Stimulated activated CD4-positive, alpha-beta T cell treated with anti-CD3 and anti-CD28 coated beads, Interleukin-1b, Interleukin-23, amount 100 ng/mL, for 4 hours (primary cell): ENCODE measurements at regions not wholly inside any gene's neighbourhood (a gene's known extent, or its start where the extent isn't known, plus 50 kb on each side); places are given as distances from the start of the nearest gene placed in this dataset.
"Not testable (repeated sequence)": the region's sequence is repeated elsewhere in the genome, so short reads cannot be mapped to it uniquely, and the experiment has no call there.

ENCODE experiments used
- DNase-seq, 2 donors: peaks; one replicate each; pipeline ENCODE4 v3.0.0-alpha.2; 2020; ENCODE audit warnings: low read depth in 2 of 2

DNA sequence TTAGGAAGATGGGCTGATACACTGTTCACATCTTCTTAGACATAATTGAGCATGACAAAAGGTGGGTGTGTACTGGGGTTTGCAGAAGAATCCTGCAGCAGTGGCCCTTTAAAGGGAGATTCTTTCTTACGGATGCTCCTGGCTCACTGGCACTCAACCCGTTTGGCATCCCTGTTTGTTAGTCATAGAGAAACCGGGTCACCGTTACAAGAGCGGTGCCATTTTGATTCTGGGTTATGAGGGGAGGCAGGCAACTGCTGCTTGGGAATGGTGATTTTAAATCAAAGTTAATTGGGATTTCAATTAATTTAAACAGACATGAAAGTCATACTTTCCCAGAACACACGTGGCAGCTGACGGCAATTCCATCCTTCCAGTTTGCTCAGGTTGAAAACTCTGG lies 245.8 kb downstream of the AACS start:
- no peak for DNase-seq

DNA sequence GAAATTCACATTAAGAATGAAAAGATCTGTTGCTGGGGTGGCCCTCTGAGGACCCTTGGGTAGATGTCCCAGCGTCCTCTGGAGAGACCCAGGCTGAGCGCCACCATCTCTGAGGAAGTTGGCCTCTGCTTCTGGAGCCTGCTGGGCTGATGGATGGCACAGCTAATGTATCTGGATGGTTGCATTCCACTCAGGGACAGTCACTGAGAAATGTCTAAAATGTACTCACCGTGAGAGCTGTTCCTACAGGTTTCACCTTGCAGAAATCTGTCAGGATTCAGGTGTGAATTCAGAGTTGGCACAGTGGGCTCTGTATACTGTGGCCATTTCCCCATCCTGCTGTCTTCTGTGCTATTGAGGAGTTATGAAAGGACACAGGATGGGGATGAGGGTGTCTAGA lies 247.2 kb downstream of the AACS start:
- no peak for DNase-seq

DNA sequence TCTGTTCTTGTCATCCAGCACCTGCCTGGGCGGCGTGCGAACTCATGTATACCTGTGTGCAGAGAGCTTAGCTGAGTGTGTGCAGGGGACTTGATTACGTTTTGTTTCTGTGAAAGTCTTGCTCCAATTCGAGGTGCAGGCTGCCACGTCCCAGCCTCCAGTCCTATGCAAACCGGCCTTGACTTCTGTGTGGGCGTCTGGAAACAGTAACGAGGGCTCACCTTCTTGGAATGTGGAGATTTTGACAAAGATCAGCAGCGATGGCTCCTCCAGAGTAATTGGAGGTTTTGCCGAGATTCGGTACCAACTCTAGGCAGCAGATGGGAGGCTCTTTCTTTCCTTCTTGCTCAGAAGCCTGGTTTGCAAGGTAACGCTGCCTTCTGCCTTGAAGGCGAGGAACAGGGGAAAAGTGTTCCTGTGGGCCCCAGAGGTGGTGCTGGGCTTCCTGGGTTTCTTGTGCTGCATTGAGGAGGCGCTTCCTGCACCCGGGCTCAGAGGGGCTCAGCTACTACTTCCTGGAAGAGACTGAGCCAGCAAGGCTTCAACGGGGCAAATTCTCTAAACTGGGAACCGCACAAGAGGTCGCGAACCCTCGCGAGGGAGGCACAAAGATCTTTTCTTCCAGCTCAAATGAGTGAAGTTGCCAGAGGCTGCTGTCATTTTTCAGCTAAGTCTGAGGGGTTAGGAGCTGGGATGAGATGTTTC lies 249.0 kb downstream of the AACS start:
- DNase-seq, result no peak

DNA sequence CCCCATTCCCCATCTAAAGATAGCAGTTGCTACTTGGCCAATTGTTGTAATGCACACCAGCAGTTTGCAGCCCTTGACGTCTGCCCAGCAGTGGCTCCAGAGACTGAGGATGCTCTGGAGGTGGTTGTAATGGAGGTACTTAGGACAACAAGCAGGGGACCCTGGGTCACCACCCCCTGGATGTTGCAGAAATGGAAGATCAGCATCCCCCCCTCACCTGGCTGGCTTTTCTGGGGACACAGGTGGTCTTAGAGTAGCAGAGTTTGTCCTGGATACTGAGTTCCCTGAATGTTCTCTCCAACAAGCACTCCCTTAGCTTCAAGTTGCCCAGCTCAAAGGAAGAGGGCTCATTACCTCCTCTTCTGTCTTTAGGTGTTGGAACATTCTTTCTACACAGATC lies 250.5 kb downstream of the AACS start:
- no peak for DNase-seq

DNA sequence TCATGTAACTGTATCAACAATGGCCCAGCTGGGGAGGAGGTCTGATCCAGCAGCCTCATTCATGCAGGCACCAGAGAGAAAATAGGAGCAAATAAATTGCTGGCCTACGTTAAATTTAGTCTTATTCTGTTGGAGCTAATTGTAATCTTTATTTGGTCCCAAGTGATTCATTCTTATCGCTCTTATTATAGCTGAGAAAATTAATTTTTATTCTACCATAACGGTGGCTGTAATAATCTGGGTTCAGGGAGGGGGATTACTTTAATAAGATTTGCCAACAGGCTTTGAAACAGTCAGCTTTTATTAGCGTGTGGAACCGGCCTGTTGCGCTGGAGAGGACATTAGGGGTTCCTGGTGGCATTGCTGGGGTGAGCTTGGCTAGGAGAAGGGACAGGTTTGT lies 254.9 kb downstream of the AACS start:
- no peak for DNase-seq

DNA sequence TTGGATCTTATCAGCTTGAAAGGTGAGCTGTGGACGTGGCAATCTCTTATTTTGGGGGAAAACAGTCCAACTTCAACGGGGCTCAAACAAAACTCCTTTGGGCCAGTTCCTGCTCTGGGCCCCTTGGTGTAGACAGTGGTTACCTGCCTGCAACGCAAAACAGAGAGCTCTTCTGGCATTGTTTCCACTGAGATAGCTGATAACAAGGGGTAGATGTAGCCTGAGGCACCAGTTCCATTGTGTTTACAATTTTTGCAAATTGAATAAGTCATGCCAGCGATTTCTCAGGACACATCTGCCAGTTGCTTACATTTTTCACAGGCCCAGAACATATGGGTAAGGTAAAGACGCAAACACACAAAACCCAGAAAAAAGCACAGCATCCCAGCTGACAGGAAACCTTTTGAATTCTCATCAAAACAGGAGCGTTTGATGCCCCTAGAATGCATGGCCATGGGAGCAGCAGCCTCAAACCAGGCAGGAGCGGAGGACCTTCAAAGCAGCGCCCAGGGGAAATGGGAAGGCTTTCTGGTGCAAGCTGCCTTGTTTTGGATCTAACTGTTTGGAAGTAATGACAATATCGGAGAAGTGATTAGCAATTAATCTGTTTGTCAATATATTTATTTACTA lies 259.7 kb downstream of the AACS start:
- DNase-seq, result no peak

DNA sequence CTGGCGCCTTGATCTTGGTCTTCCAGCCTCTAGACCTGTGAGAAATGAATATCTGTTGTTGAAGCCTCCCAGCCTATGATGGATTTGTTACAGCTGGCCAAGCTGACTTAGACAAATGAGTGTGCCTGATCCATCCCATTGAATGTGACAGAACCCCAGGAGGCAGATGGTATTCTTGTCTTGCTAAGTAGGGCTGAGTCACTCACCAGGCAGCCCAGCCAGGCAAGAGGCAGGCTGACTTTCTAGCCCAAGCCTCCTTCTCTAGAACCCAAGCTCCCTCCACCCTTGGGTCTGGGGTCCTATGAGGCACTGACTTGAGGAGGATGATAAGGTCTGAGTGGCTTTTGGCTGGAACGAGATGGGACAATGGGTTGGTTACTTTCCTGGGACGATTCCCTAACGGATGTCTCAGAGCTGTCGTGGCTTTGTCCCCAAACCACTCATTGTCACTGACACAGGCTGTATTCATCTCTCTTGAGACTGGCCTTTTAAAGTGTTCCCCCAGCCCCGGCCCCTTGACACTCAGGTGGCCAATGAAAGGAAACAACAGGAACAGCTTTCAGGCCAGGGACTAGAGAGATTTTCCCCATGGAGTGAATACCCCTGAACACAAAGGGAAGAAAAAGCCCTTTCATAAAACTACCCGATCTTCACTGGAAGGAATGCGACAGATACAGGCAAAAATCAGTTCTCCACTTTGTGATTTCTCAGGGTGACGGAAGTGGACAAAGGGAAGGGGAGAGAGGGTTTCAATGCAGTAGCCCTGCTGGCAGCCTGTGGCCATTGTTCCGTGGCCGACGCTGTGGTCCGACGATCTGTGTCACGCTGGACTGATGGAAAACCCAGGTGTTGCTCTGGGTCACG lies 264.2 kb downstream of the AACS start:
- no peak for DNase-seq

DNA sequence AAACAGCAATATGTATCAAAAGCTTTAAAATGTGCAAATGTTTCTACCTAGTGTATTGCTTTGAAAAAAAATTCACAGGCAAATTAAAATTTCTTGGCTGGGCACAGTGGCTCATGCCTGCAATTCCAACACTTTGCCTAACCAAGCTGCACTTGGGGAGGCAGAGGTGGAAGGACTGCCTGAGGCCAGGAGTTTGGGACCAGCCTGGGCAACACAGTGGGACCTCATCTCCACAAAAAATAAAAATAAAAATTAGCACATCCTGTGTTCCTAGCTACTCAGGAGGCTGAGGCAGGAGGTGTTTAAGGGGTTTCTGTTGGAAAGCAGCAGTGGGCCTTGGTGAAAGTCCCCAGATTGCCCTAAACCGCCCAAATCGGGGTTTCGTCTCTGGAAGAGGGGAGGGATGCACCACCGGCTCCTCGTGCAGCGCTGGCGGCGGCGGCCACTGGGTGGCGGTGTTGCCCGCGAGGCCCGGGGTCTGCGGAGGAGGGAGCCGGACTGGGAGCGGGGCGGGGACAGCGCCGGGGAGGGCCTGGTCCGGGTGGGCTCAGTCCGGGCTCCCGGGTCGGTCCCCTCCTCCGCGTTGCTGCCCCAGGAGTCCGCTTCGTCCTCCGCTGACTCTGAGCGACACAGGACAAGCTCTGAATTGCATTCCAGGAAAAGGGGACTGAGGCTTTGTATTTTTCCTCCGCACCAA lies 265.6 kb downstream of the AACS start:
- peak; percentile 4 to 43 for DNase-seq

DNA sequence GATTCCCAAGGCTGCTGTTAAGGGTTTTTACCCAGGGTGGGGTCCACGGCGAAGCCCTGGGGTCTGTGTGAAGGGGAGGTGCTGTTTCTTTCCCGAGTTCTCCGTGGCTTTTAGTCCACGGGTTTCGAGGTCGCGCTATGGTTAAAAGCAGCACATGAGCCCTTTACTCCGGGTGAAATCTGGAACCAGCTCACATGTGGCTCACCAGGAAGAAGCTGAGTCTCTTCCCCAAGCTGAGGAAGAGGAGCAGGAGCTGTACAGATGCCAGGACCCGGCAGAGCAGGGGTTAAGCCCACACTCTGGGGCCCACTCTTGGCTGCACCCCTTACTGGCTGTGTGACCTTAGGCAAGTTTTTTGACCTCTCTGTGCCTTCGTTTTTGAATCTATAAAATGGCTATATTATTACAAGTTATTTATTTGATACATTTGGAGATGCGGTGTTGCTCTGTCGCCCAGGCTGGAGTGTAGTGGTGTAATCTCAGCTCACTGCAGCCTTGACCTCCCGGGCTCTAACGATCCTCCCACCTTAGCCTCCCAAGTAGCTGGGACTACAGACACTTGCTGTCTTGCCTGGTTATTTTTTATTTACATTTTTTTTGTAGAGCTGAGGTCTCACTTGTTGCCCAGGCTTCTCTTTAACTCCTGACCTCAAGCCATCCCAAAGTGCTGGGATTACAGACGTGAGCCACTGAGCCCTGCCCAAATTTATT lies 266.3 kb downstream of the AACS start:
- DNase-seq, result no peak

DNA sequence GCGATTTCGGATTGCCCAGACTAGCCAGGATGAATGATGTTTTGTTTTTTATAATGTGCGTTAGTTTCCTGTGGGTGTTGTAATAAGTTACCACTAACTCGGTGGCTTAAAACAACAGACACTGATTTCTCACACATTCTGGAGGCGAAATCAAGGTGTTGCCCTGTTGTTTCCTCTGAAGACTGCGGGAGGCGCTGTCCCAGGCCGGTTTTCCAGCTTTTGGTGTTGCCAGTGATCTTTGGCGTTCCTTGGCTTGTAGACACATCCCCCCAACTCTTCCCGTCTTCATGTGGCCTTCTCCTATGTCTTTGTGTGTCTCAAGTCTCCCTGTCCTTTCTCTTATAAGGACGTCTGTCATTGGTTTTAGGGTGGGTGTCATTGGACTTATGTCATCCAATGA lies 267.7 kb downstream of the AACS start:
- no peak for DNase-seq

DNA sequence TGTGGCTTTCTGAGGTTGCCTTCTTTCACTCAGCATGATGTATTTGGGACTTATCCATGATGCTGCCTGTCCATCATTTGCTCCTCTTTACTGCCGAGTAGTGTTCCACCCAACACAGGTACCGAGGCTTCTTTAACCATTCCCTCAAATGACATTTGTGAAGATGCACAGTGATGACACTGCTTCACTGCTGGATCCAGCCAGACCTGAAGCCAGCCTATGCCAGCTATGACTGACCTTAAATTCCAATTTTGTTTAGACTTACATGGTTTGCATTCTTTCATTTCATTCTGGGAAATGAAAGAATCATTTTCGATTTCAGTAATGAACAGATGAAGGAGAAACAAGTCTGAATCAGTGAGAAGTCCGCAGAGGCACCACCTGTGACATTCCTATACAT lies 271.0 kb downstream of the AACS start:
- DNase-seq, result no peak

DNA sequence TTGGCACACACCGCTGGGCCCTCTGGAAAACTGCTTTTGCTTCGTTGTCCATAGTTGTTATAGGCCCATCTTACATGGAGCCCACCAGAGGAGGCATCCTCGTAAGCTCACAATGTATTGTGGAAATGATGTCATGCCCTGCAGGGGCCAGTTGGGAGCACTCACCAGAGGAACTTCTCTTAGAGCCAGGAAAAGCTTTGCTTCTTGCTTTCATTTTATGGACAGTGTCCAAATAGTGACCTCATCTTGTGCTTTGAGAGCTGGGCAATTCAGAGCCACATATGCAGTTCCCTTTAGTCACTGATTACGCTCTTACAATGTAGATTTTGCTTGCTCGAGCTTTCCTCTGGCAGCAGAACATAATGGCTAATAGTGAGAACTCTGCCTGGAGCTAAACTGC lies 275.6 kb downstream of the AACS start:
- DNase-seq, result no peak

DNA sequence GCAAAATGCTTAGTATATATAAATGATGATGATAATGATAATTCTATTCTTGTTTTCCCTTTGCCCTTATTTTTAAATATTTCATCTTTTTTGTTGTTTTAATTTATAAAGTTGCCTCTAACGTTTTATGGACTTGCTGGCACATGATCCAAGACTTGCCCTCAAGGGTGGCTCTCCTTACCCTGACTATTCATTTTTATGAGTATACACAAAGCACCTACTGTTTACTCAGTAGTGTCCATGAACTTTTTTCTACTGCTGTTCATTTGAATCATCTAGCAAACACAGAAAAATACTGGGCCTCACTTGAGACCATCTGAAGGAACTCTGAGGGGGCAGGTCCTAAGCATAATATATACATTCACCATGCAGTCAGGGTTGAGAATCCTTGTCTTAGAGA lies 276.2 kb downstream of the AACS start:
- no peak for DNase-seq

DNA sequence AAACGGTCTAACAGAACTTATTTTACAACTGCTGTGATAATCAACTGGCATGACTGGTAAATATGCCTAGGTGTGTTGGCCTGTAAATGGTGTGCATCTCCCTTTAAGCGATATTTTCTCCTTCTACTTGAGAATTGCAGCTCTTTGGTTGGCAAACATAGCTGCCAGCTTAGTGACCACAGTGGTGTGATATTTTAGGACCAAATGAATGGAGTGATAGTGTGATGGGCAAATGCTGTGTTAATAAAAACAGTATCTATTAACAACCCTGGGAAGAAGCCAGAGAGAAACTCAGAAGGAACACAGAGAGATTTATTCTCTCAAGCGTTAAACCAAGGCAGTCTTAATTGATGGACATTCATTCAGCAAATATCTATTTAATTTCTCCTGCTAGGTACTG lies 278.4 kb downstream of the AACS start:
- no peak for DNase-seq

DNA sequence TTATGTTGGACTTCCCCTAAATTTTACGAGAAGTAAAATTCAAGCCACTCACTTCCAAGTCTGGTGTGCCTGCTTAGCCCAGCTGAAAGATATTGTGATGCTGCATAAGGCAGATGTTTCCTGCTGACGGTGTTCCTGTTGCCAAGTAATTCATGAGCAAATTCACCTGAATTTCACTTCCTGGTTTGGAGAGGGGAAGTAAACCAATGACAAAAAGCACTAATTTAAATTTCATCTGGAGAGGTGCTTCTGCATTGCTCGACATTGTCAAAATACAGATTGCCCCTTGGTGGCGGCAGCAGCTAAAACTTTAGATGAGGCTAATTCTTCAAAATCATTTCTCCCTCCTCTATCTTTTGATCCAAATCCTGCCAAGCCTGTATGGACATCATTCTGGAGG lies 281.1 kb downstream of the AACS start:
- DNase-seq, result no peak

DNA sequence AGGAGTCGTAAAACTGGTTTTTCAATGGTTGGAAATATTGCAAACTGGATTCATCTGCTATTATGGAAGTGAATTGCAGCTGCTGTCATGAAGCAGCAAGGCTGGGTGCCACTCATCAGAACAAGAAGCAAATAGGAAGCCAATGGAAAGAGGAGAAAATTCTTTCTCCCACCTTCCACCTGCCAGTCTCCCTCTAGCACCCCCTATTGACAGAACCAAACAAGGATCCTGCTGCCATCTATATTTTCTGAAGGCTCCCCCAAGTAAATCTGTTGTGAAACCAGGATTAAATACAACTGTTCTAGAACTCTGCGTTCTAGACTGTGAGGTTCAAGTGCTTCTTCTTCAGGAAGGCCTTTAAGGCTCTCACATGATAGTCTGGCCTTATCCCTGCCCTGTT lies 286.6 kb downstream of the AACS start:
- DNase-seq, result no peak

DNA sequence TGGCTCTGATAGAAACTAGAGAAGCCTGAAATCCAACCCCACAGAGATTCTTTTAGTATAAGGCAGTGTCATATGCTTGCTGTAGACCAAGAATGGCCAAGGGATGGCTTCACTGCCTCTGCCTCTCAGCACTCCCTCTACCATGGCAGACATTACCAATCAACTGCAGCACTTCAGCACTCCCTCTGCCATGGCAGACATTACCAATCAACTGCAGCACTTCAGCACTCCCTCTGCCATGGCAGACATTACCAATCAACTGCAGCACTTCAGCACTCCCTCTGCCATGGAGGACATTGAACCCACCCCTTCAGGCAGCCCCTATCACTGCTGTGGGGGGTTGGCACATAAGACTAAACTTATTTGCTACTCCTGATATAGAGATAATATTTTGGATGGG lies 287.8 kb downstream of the AACS start:
- not testable (repeated sequence) for DNase-seq

DNA sequence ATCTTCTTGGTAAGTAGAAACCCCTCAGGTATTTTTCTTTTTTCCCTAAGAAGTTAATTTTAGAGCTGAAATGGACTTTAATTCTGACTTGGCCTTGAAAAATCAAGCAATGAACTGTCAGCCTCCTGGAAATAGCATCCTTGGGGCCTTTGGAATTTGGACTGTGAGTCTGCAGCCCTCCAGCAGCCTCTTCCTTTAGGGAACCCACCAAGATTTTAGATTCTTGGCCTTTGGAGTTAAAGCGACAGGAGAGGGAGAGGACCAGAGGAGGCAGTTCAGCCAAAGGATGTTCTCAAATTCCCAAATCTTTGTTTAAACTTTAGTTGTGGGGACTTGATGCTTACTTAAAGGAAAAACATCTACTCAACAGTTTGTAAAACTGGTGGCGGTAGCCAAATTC lies 288.6 kb downstream of the AACS start:
- DNase-seq, result no peak

DNA sequence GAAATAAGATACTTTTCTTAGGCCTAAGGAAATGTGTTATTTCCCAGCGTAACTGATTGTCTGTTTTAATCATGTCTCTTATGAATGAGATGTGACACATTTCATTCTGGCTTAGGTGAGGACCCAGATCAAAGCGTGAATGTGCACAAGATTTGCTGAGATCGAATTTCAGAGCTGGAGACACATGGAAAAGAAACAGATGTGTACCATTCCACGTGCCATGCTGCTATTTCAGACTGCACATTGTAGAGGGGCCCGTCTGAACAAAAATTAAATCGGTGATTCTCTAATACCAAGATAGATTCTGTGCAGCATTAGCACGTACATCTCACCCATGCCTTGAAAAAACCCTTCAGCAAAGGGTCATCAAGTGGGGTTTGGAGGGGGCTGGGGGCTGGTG lies 290.4 kb downstream of the AACS start:
- no peak for DNase-seq

DNA sequence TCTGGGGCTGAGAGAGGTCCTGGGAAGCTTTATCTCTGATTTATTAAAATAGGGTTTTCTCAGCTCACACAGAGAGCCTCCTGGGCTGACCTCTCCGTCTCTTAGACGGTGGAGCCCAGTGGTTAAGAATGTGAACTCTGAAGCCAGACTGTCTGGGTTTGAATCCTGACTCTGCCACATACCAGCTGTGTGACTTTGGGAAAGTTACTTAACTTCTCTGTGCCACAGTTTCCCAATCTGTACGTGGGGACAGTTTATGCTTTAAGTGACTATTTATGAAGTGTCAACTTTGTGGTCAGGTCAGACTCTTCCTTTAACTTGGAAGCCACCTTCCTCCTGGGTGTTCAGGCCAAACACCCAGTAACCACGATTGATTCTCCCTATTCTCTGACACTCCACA lies 290.9 kb downstream of the AACS start:
- no peak for DNase-seq

DNA sequence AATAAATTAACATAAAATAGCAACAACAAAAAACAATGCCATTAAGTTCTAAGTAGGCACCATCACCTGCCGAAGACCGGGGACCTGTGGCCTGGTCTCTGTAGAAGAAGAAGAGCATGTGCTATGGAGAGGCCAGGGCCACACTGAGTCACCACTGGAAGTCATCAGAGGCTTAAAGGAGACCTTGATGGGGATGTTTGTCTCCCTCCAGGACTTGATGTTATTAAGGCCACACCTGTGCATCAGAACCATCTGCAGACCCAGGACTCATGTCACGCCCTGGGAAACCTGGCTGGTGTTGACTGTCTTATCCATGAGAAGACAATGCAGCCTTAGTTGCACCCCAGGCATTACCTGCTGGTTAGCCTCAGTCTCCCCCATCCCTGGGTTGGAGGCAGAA lies 292.3 kb downstream of the AACS start:
- no peak for DNase-seq

DNA sequence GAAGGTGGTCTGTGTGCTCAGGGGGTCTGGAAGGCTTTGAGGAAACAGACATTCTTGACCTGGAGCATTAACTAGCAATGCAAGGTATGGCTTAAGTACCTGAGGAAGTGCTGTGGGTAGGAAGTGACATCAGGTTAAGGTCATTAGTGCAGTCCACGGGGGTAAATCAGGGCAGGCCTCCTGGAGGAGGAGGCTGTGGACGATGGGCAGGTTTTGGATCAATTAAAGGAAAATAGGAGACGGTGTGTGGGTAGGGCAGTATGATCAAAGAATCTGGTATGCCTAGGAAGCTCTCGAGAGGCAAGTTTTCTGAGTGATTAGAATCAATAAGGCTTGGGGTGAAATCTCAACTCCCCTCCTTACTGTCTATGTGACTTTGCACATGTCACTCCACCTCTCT lies 295.3 kb downstream of the AACS start:
- DNase-seq, result no peak
